ENCODE measurements at regions not wholly inside any gene's neighbourhood (a gene's known extent, or its start where the extent isn't known, plus 50 kb on each side); places are given as distances from the start of the nearest gene placed in this dataset.

DNA sequence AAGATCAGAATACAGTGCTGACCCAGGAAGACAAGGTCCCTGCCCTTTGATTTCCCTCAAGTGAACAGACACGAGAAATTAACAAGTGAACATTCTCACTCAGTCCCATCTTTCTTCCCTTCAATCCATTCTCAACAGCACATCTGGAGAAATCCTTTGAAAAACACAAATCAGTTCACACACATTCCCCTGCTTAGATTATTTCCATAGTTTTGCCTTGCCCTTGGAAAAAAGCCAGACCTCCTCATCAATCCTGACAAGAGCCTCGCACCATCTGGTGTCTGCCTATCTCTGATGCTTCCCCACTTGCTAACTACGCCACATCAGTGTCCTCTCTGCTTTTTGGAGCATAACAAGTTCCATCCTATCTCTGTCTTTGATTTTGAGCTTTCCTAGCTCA is 94.4 kb upstream of the KIAA1217 start:
- peak overlapping the region; percentile 11 to 84 (median 58) for H3K27ac ChIP-seq
- TF ChIP-seq, protein P1, sequence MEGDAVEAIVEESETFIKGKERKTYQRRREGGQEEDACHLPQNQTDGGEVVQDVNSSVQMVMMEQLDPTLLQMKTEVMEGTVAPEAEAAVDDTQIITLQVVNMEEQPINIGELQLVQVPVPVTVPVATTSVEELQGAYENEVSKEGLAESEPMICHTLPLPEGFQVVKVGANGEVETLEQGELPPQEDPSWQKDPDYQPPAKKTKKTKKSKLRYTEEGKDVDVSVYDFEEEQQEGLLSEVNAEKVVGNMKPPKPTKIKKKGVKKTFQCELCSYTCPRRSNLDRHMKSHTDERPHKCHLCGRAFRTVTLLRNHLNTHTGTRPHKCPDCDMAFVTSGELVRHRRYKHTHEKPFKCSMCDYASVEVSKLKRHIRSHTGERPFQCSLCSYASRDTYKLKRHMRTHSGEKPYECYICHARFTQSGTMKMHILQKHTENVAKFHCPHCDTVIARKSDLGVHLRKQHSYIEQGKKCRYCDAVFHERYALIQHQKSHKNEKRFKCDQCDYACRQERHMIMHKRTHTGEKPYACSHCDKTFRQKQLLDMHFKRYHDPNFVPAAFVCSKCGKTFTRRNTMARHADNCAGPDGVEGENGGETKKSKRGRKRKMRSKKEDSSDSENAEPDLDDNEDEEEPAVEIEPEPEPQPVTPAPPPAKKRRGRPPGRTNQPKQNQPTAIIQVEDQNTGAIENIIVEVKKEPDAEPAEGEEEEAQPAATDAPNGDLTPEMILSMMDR (IDR thresholded peaks at IDR 0.05): no peak
- WGBS, 2 donors: 51 to 70% methylated on average over 3 of the region's 3 CpGs
- no peaks in the 10 kb centered on the region for H3K36me3 ChIP-seq
- no peak overlapping the region for H3K4me3 ChIP-seq
- DNase-seq (no peak), ATAC-seq (no peak)
- no peaks in the 10 kb centered on the region for H3K9me3 ChIP-seq
- intact Hi-C loops (cut with DNase I): no loop called here
- peaks cover 10 to 50% (median 23%) of the 10 kb centered on the region in 9 donors for H3K4me1 ChIP-seq
- H3K27me3 ChIP-seq: no peaks in the 10 kb centered on the region

DNA sequence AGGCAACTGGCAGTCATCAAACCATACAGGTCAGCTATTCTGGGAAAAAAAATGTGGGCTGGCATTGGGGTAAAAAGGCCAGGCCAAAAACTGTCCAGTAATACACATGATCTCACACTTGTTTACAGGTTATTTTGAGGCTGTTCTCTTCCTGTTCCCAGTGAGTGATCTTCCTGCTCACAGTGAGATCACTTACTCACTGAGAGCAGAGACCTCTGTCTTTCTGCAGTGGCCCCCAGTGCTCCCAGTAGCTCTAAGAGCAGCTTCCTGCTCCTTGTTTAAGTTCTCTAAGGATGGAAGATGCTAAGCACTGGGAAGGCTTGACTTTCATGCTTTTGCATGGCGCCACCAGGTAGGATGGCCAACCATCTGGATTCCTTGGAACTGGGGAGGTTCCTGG is 93.5 kb upstream of the KIAA1217 start:
- peak overlapping the region; percentile 20 to 84 (median 60) for H3K27ac ChIP-seq
- H3K27me3 ChIP-seq: no peaks in the 10 kb centered on the region
- H3K36me3 ChIP-seq: no peaks in the 10 kb centered on the region
- DNase-seq: peak in 1 of 2 donors; percentile 17
- H3K4me3 ChIP-seq: no peak overlapping the region
- peak; percentile 56 to 93 (median 84) for ATAC-seq
- H3K4me1 ChIP-seq: peaks cover 10 to 50% (median 23%) of the 10 kb centered on the region in 9 donors
- intact Hi-C loops (cut with DNase I): no loop called here
- no peaks in the 10 kb centered on the region for H3K9me3 ChIP-seq
- 80 to 83% methylated on average over 1 of the region's 1 CpG for WGBS, 2 donors
- TF ChIP-seq, protein P1 (IDR thresholded peaks at IDR 0.05): no peak

DNA sequence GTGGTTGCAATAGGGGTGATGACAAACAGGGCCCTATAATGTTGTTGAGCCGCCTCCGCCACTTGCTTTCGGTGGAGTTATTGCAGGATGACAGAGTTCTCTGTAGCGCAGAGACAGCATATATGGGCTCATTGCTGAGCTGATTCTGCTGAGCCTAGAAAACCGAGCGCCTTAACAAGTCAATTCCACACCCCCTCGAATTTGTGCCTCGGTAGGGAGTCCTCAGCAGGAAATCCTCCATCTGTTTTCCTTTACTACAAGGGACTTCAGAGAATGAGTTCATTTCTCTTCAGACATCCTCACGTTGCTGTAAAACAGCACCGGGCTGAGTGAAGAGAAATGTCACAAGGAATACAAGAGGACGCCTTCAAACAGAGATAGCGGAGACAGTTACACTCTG is 90.7 kb upstream of the KIAA1217 start:
- peaks cover 10 to 49% (median 23%) of the 10 kb centered on the region in 9 donors for H3K4me1 ChIP-seq
- no peaks in the 10 kb centered on the region for H3K9me3 ChIP-seq
- H3K36me3 ChIP-seq: no peaks in the 10 kb centered on the region
- 16 to 19% methylated on average over 12 of the region's 12 CpGs for WGBS, 2 donors
- H3K4me3 ChIP-seq: peak overlapping the region in 9 of 10 donors; percentile 14 to 49 (median 36)
- ATAC-seq (peak in 7 of 8 donors; percentile 25 to 73 (median 54)), DNase-seq (peak in 1 of 2 donors; percentile 18)
- peak overlapping the region in 9 of 10 donors; percentile 20 to 84 (median 62) for H3K27ac ChIP-seq
- no peaks in the 10 kb centered on the region for H3K27me3 ChIP-seq
- intact Hi-C loops (cut with DNase I): no loop called here
- TF ChIP-seq, protein P1 (IDR thresholded peaks at IDR 0.05): no peak

DNA sequence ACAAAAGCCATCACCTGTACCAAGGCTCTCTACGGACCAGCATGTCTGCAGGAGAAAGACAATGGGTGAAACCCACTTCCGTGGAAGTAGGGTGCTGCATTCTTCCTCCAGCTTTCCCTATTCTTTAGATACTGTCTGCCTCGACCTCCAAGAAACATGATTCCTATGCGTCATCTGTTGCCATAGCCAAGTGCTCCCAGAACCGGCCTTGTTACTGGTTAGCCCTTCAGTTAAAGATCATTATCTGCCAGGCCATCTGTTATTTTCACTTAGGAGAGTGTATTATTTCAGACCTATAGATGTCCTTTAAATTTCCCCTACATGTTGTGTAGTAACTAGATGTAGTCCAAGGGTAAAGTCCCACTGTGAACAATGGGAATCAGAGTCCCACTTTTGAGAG is 89.0 kb upstream of the KIAA1217 start:
- Histone ChIP-seq H3K4me3 (peak overlapping the region in 9 of 10 donors; percentile 10 to 49 (median 36)), H3K9me3 (no peaks in the 10 kb centered on the region), H3K27ac (peak overlapping the region in 8 of 10 donors; percentile 55 to 84 (median 68)), H3K4me1 (peaks cover 7 to 35% (median 13%) of the 10 kb centered on the region in 9 donors), H3K27me3 (no peaks in the 10 kb centered on the region), H3K36me3 (no peaks in the 10 kb centered on the region)
- TF ChIP-seq, protein P1 (IDR thresholded peaks at IDR 0.05): no peak
- intact Hi-C loops (cut with DNase I): loop anchor here in 1 of 10 donors (5.0 kb wide), 1 partner anchor 37 kb away; no protein-coding TSS in a partner anchor
- 62 to 63% methylated on average over 5 of the region's 5 CpGs for WGBS, 2 donors
- peak in 2 of 8 donors; percentile 12 to 60 for ATAC-seq
- no peak for DNase-seq

Data from heart right ventricle (tissue), 16 donors.